Immature natural killer cell (primary cell): ENCODE measurements at regions not wholly inside any gene's neighbourhood (a gene's known extent, or its start where the extent isn't known, plus 50 kb on each side); places are given as distances from the start of the nearest gene placed in this dataset.

Experiments used
- DNase-seq, 3 donors: peaks; one replicate each; pipeline ENCODE4 v3.0.0; 2022; ENCODE audit warnings: mixed read lengths in 1 of 3
- H3K27ac Mint-ChIP-seq, 6 donors: one replicate each; pipeline ENCODE4 v1.8.0; 2020; ENCODE audit warnings: mixed read lengths in 6 of 6, mild to moderate bottlenecking in 5 of 6, inconsistent platforms in 4 of 6, moderate library complexity in 3 of 6
- H3K27me3 Mint-ChIP-seq, 3 donors: one replicate each; pipeline ENCODE4 v1.8.0; 2020 to 2021; ENCODE audit warnings: low read depth in 3 of 3, mild to moderate bottlenecking in 3 of 3, mixed read lengths in 3 of 3, moderate library complexity in 3 of 3, inconsistent platforms in 1 of 3
- H3K36me3 Mint-ChIP-seq, 3 donors: one replicate each; pipeline ENCODE4 v1.8.0; 2020; ENCODE audit warnings: mixed read lengths in 3 of 3, inconsistent platforms in 2 of 3, mild to moderate bottlenecking in 2 of 3
- H3K4me1 Mint-ChIP-seq, 2 donors: one replicate each; pipeline ENCODE4 v1.8.0; 2020; ENCODE audit warnings: inconsistent platforms in 2 of 2, mild to moderate bottlenecking in 2 of 2, mixed read lengths in 2 of 2, moderate library complexity in 1 of 2
- H3K4me3 Mint-ChIP-seq, 5 donors: one replicate each; pipeline ENCODE4 v1.8.0; 2020; ENCODE audit warnings: mild to moderate bottlenecking in 5 of 5, mixed read lengths in 5 of 5, inconsistent platforms in 3 of 5, moderate library complexity in 3 of 5
- H3K9me3 Mint-ChIP-seq, 6 donors: one replicate each; pipeline ENCODE4 v1.8.0; 2020; ENCODE audit warnings: mild to moderate bottlenecking in 6 of 6, mixed read lengths in 6 of 6, inconsistent platforms in 4 of 6, moderate library complexity in 3 of 6

GRCh38 chr13:44058624-44059215 lies 179.0 kb downstream of the LACC1 start:
- no peak overlapping the region for H3K4me3 Mint-ChIP-seq
- H3K9me3 Mint-ChIP-seq: no peaks in the 10 kb centered on the region
- H3K27ac Mint-ChIP-seq: no peak overlapping the region
- peaks cover 10 to 25% (median 13%) of the 10 kb centered on the region in 3 donors for H3K27me3 Mint-ChIP-seq
- DNase-seq: no peak
- H3K4me1 Mint-ChIP-seq: peaks cover 10 to 12% of the 10 kb centered on the region in 2 donors
- no peaks in the 10 kb centered on the region for H3K36me3 Mint-ChIP-seq

- no peak overlapping the region for H3K27ac Mint-ChIP-seq
- peaks cover 1 to 23% (median 13%) of the 10 kb centered on the region in 3 donors for H3K27me3 Mint-ChIP-seq
- no peak for DNase-seq
- peaks cover 0 to 1% (median 0%) of the 10 kb centered on the region in 6 donors for H3K9me3 Mint-ChIP-seq
- H3K36me3 Mint-ChIP-seq: no peaks in the 10 kb centered on the region
- no peak overlapping the region for H3K4me3 Mint-ChIP-seq
- H3K4me1 Mint-ChIP-seq: no peaks in the 10 kb centered on the region
Measured at GRCh38 chr13:44061876-44062275, 182.2 kb downstream of the LACC1 start.

- Mint-ChIP-seq H3K4me3 (no peak overlapping the region), H3K36me3 (no peaks in the 10 kb centered on the region), H3K4me1 (no peaks in the 10 kb centered on the region), H3K27ac (no peak overlapping the region), H3K27me3 (peaks cover 5 to 17% (median 15%) of the 10 kb centered on the region in 3 donors), H3K9me3 (peaks cover 0 to 1% (median 0%) of the 10 kb centered on the region in 6 donors)
- no peak for DNase-seq
Measured at GRCh38 chr13:44063467-44063866, 183.8 kb downstream of the LACC1 start.

- peaks cover 0 to 1% (median 0%) of the 10 kb centered on the region in 6 donors for H3K9me3 Mint-ChIP-seq
- H3K4me3 Mint-ChIP-seq: no peak overlapping the region
- no peaks in the 10 kb centered on the region for H3K4me1 Mint-ChIP-seq
- H3K36me3 Mint-ChIP-seq: no peaks in the 10 kb centered on the region
- DNase-seq: no peak
- no peak overlapping the region for H3K27ac Mint-ChIP-seq
- peaks cover 8 to 17% (median 15%) of the 10 kb centered on the region in 3 donors for H3K27me3 Mint-ChIP-seq
Measured at GRCh38 chr13:44063881-44064280, 184.2 kb downstream of the LACC1 start.

GRCh38 chr13:44064357-44064756 lies 184.7 kb downstream of the LACC1 start:
- Mint-ChIP-seq H3K27me3 (peaks cover 8 to 15% (median 14%) of the 10 kb centered on the region in 3 donors), H3K36me3 (no peaks in the 10 kb centered on the region), H3K27ac (no peak overlapping the region), H3K9me3 (peaks cover 0 to 3% (median 0%) of the 10 kb centered on the region in 6 donors), H3K4me3 (no peak overlapping the region), H3K4me1 (no peaks in the 10 kb centered on the region)
- no peak for DNase-seq

GRCh38 chr13:44068169-44068568 lies 188.5 kb downstream of the LACC1 start:
- Mint-ChIP-seq H3K27me3 (peaks cover 8 to 12% (median 11%) of the 10 kb centered on the region in 3 donors), H3K27ac (no peak overlapping the region), H3K36me3 (peaks cover 0 to 4% (median 0%) of the 10 kb centered on the region in 3 donors), H3K4me3 (no peak overlapping the region), H3K4me1 (no peaks in the 10 kb centered on the region), H3K9me3 (peaks cover 8 to 21% (median 13%) of the 10 kb centered on the region in 6 donors)
- DNase-seq: no peak

GRCh38 chr13:44068737-44069136 lies 189.0 kb downstream of the LACC1 start:
- Mint-ChIP-seq H3K4me1 (no peaks in the 10 kb centered on the region), H3K4me3 (no peak overlapping the region), H3K9me3 (peaks cover 8 to 24% (median 15%) of the 10 kb centered on the region in 6 donors), H3K36me3 (peaks cover 0 to 4% (median 0%) of the 10 kb centered on the region in 3 donors), H3K27ac (no peak overlapping the region), H3K27me3 (peaks cover 8 to 14% (median 13%) of the 10 kb centered on the region in 3 donors)
- DNase-seq: no peak

- H3K4me1 Mint-ChIP-seq: no peaks in the 10 kb centered on the region
- no peak overlapping the region for H3K4me3 Mint-ChIP-seq
- H3K27ac Mint-ChIP-seq: no peak overlapping the region
- H3K9me3 Mint-ChIP-seq: peaks cover 8 to 24% (median 14%) of the 10 kb centered on the region in 6 donors
- DNase-seq: no peak
- H3K27me3 Mint-ChIP-seq: peaks cover 2 to 12% (median 2%) of the 10 kb centered on the region in 3 donors
- peaks cover 0 to 4% (median 0%) of the 10 kb centered on the region in 3 donors for H3K36me3 Mint-ChIP-seq
Measured at GRCh38 chr13:44072536-44072935, 192.8 kb downstream of the LACC1 start.

GRCh38 chr13:44074611-44075010 lies 194.9 kb downstream of the LACC1 start:
- no peak overlapping the region for H3K27ac Mint-ChIP-seq

GRCh38 chr13:44075113-44075512 lies 195.4 kb downstream of the LACC1 start:
- H3K27ac Mint-ChIP-seq: no peak overlapping the region
- no peak overlapping the region for H3K4me3 Mint-ChIP-seq
- peaks cover 2 to 5% (median 4%) of the 10 kb centered on the region in 3 donors for H3K27me3 Mint-ChIP-seq
- no peak for DNase-seq
- peaks cover 6 to 24% (median 14%) of the 10 kb centered on the region in 6 donors for H3K9me3 Mint-ChIP-seq
- peaks cover 0 to 4% (median 0%) of the 10 kb centered on the region in 3 donors for H3K36me3 Mint-ChIP-seq
- H3K4me1 Mint-ChIP-seq: no peaks in the 10 kb centered on the region

More at GRCh38 chr13:44074611-44075010, 194.9 kb downstream of the LACC1 start:
- DNase-seq: no peak
- no peak overlapping the region for H3K4me3 Mint-ChIP-seq
- H3K4me1 Mint-ChIP-seq: no peaks in the 10 kb centered on the region
- peaks cover 0 to 4% (median 0%) of the 10 kb centered on the region in 3 donors for H3K36me3 Mint-ChIP-seq
- peaks cover 8 to 24% (median 14%) of the 10 kb centered on the region in 6 donors for H3K9me3 Mint-ChIP-seq
- H3K27me3 Mint-ChIP-seq: peaks cover 2 to 6% (median 4%) of the 10 kb centered on the region in 3 donors

- H3K36me3 Mint-ChIP-seq: peaks cover 0 to 9% (median 0%) of the 10 kb centered on the region in 3 donors
- no peak for DNase-seq
- H3K27me3 Mint-ChIP-seq: peaks cover 0 to 3% (median 1%) of the 10 kb centered on the region in 3 donors
- no peak overlapping the region for H3K27ac Mint-ChIP-seq
- peaks cover 0 to 3% (median 0%) of the 10 kb centered on the region in 6 donors for H3K9me3 Mint-ChIP-seq
- H3K4me1 Mint-ChIP-seq: no peaks in the 10 kb centered on the region
- H3K4me3 Mint-ChIP-seq: no peak overlapping the region
Measured at GRCh38 chr13:44078806-44079376, 199.2 kb downstream of the LACC1 start.

GRCh38 chr13:44079413-44080205 lies 199.9 kb downstream of the LACC1 start:
- H3K27me3 Mint-ChIP-seq: peaks cover 0 to 3% (median 1%) of the 10 kb centered on the region in 3 donors
- H3K27ac Mint-ChIP-seq: no peak overlapping the region
- no peak overlapping the region for H3K4me3 Mint-ChIP-seq
- peaks cover 0 to 3% (median 0%) of the 10 kb centered on the region in 6 donors for H3K9me3 Mint-ChIP-seq
- peaks cover 0 to 9% (median 0%) of the 10 kb centered on the region in 3 donors for H3K36me3 Mint-ChIP-seq
- H3K4me1 Mint-ChIP-seq: no peaks in the 10 kb centered on the region
- no peak for DNase-seq

GRCh38 chr13:44084146-44084545 lies 204.4 kb downstream of the LACC1 start:
- Mint-ChIP-seq H3K4me1 (peaks cover 24 to 45% of the 10 kb centered on the region in 2 donors), H3K36me3 (peaks cover 0 to 9% (median 0%) of the 10 kb centered on the region in 3 donors), H3K9me3 (peaks cover 0 to 3% (median 0%) of the 10 kb centered on the region in 6 donors), H3K27ac (no peak overlapping the region), H3K27me3 (peaks cover 0 to 4% (median 3%) of the 10 kb centered on the region in 3 donors), H3K4me3 (no peak overlapping the region)
- no peak for DNase-seq
